Stomach (tissue), 8 donors: ENCODE measurements at regions not wholly inside any gene's neighbourhood (a gene's known extent, or its start where the extent isn't known, plus 50 kb on each side); places are given as distances from the start of the nearest gene placed in this dataset.

Experiments
- DNase-seq, 2 donors: peaks; one replicate each; pipeline versions ENCODE4 v3.0.0 to v3.0.0-alpha.2; 2013 to 2019
- H3K27ac ChIP-seq, 5 donors: fragments of 200-600 bp in 4 of 5; sonication (generic) in 4 of 5; one replicate each; pipeline ENCODE4 v1.5.1; 2013 to 2019; ENCODE audit warnings: mild to moderate bottlenecking in 1 of 5, moderate library complexity in 1 of 5
- H3K27me3 ChIP-seq, 3 donors: fragments of 200-600 bp; sonication (generic); one replicate each; pipeline ENCODE4 v1.5.1; 2017 to 2019; ENCODE audit warnings: mixed run types in 1 of 3
- H3K36me3 ChIP-seq, 4 donors: fragments of 200-600 bp; sonication (generic); 1 replicate in 3 of 4; 2 replicates in 1 of 4; pipeline ENCODE4 v1.5.1; 2016 to 2019
- H3K4me1 ChIP-seq, 4 donors: fragments of 200-600 bp; sonication (generic); one replicate each; pipeline ENCODE4 v1.5.1; 2016 to 2019
- H3K4me3 ChIP-seq, 4 donors: fragments of 200-600 bp; sonication (generic) in 3 of 4; one replicate each; pipeline ENCODE4 v1.5.1; 2016 to 2019; ENCODE audit warnings: mild to moderate bottlenecking in 1 of 4
- H3K9me3 ChIP-seq, 4 donors: fragments of 200-600 bp; sonication (generic); one replicate each; pipeline ENCODE4 v1.5.1; 2016 to 2019
- EP300 ChIP-seq: sonication (generic); formaldehyde crosslinking; IDR thresholded peaks from one replicate; pipeline ENCODE4 v1.6.1; 2017; ENCODE audit warnings: antibody characterized with exemption
- POLR2A ChIP-seq, 4 donors: fragments of 450-650 bp; IDR thresholded peaks; one replicate each; pipeline ENCODE4 v1.6.1; 2016; ENCODE audit warnings: antibody characterized with exemption in 4 of 4, control low read depth in 2 of 4, mild to moderate bottlenecking in 1 of 4, moderate library complexity in 1 of 4
- POLR2AphosphoS5 ChIP-seq, 3 donors: sonication (generic); formaldehyde crosslinking; IDR thresholded peaks; one replicate each; pipeline ENCODE4 v1.6.1; 2016; ENCODE audit warnings: antibody characterized with exemption in 3 of 3
- WGBS, 5 donors: extraction: QIAGEN DNeasy Blood & Tissue Kit in 3 of 5; methylation state at CpG; one replicate each; pipeline versions ENCODE4 v1.1.5 to v1.1.7; 2013 to 2018; 5-methylcytosine and 5-hydroxymethylcytosine counted together
- intact Hi-C: fragments of 100-400 bp; cut with DNase I; formaldehyde crosslinking; loops from one replicate; pipeline ENCODE4 v1.15.1; 2023; ENCODE audit warnings: low total_unique reads
- TF ChIP-seq, protein P1 (sequence below), 7 experiments: fragments of 450-650 bp in 4 of 7; fragments of 200-600 bp in 3 of 7; sonication (generic) in 3 of 7; IDR thresholded peaks; one replicate each; pipeline ENCODE4 v1.5.1; 2016 to 2019; ENCODE audit warnings: antibody characterized with exemption in 7 of 7, control low read depth in 2 of 7, mild to moderate bottlenecking in 1 of 7
- donor health status: healthy with polysubstance abuse.
- donor health status: Bipolar disorder and iron deficiency.
- donor health status: healthy.

DNA sequence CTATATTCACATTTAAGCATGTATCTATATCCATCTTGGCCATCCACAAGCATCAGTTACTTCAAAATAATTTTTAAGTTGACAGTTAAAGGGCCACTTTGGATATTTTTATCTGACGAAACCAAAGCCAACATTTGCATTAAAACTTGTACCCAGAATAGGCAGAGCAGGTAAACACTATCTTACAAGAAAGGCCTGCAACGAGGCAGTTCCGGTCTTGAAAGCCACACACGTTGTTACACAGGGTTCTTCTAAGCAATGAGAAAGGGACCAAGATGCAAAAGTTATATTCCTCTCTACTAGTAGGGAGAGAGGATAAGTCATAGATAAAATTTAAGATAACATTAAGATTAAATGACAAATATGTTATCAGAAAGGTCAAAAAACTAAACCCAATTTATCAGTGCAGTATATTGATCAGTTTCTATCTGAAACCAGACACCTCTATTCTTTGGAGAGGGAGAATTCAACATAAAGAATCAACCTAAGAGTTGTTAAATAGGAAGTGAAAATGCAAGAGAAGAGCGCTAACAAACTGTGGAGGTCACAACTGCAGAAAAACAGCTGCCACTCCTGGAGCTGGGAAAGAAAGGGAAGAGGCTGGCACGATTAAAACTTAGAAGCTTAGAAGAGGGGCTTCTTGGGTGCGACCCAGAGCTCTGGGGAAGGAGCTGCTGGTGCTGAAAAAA, 701.3 kb downstream of the TNS3 start:
- Histone ChIP-seq H3K4me1 (no peaks in the 10 kb centered on the region), H3K4me3 (no peak overlapping the region), H3K27me3 (no peaks in the 10 kb centered on the region), H3K36me3 (no peaks in the 10 kb centered on the region), H3K27ac (no peak overlapping the region), H3K9me3 (no peaks in the 10 kb centered on the region)
- 64 to 77% (median 72%) methylated on average over 7 of the region's 7 CpGs for WGBS, 5 donors
- intact Hi-C loops: no loop called here
- no peak for DNase-seq
- no peak for TF ChIP-seq POLR2A (IDR thresholded peaks at IDR 0.05)
- TF ChIP-seq POLR2AphosphoS5 (IDR thresholded peaks at IDR 0.05): no peak
- TF ChIP-seq, protein P1, sequence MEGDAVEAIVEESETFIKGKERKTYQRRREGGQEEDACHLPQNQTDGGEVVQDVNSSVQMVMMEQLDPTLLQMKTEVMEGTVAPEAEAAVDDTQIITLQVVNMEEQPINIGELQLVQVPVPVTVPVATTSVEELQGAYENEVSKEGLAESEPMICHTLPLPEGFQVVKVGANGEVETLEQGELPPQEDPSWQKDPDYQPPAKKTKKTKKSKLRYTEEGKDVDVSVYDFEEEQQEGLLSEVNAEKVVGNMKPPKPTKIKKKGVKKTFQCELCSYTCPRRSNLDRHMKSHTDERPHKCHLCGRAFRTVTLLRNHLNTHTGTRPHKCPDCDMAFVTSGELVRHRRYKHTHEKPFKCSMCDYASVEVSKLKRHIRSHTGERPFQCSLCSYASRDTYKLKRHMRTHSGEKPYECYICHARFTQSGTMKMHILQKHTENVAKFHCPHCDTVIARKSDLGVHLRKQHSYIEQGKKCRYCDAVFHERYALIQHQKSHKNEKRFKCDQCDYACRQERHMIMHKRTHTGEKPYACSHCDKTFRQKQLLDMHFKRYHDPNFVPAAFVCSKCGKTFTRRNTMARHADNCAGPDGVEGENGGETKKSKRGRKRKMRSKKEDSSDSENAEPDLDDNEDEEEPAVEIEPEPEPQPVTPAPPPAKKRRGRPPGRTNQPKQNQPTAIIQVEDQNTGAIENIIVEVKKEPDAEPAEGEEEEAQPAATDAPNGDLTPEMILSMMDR (IDR thresholded peaks at IDR 0.05): no peak
- TF ChIP-seq EP300: no peak

GRCh38 chr7:46879783-46880182, 702.1 kb downstream of the TNS3 start:
- H3K4me3 ChIP-seq: no peak overlapping the region
- no peak overlapping the region for H3K27ac ChIP-seq
- H3K27me3 ChIP-seq: no peaks in the 10 kb centered on the region
- no peaks in the 10 kb centered on the region for H3K4me1 ChIP-seq
- no peaks in the 10 kb centered on the region for H3K9me3 ChIP-seq
- H3K36me3 ChIP-seq: no peaks in the 10 kb centered on the region
- TF ChIP-seq, protein P1 (IDR thresholded peaks at IDR 0.05): no peak
- no peak for TF ChIP-seq POLR2A (IDR thresholded peaks at IDR 0.05)
- no peak for TF ChIP-seq EP300
- no peak for TF ChIP-seq POLR2AphosphoS5 (IDR thresholded peaks at IDR 0.05)
- 38 to 62% (median 54%) methylated on average over 2 of the region's 2 CpGs for WGBS, 5 donors
- no peak for DNase-seq
- intact Hi-C loops: no loop called here

DNA sequence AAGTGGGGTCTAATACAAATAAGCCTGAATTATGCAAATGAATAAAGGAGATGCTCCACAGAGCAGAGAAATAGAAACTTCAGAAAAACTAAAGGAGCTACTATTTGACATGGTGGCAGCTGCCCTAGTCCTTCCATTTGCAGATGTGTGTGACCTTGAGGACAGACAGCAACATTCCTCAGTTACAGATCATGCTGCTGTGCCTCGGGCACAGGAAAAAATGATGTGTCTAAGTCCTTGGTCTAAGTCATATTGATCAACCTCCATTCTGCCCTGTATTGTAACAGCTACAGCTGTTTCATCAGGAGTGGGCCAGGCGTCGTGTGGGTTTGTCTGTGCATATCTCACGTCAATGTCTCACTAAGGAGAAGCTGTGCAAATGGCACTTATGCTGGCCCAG, 710.4 kb downstream of the TNS3 start:
- no peak for DNase-seq
- Histone ChIP-seq H3K9me3 (no peaks in the 10 kb centered on the region), H3K27ac (no peak overlapping the region), H3K36me3 (no peaks in the 10 kb centered on the region), H3K4me3 (no peak overlapping the region), H3K4me1 (no peaks in the 10 kb centered on the region), H3K27me3 (no peaks in the 10 kb centered on the region)
- no peak for TF ChIP-seq EP300
- TF ChIP-seq, protein P1 (IDR thresholded peaks at IDR 0.05): no peak
- TF ChIP-seq POLR2AphosphoS5 (IDR thresholded peaks at IDR 0.05): no peak
- TF ChIP-seq POLR2A (IDR thresholded peaks at IDR 0.05): no peak
- intact Hi-C loops: no loop called here
- 73 to 91% (median 79%) methylated on average over 4 of the region's 4 CpGs for WGBS, 5 donors

GRCh38 chr7:46864716-46865115, 717.2 kb downstream of the TNS3 start:
- H3K27ac ChIP-seq: no peak overlapping the region
- no peak overlapping the region for H3K4me3 ChIP-seq
- no peak for TF ChIP-seq EP300
- TF ChIP-seq, protein P1 (IDR thresholded peaks at IDR 0.05): no peak
- TF ChIP-seq POLR2A (IDR thresholded peaks at IDR 0.05): no peak
- TF ChIP-seq POLR2AphosphoS5 (IDR thresholded peaks at IDR 0.05): no peak
- no peaks in the 10 kb centered on the region for H3K27me3 ChIP-seq
- DNase-seq: no peak
- intact Hi-C loops: no loop called here
- no peaks in the 10 kb centered on the region for H3K36me3 ChIP-seq
- WGBS, 5 donors: 76 to 87% (median 81%) methylated on average over 4 of the region's 4 CpGs
- no peaks in the 10 kb centered on the region for H3K9me3 ChIP-seq
- no peaks in the 10 kb centered on the region for H3K4me1 ChIP-seq
